ENCODE measurements at regions not wholly inside any gene's neighbourhood (a gene's known extent, or its start where the extent isn't known, plus 50 kb on each side); places are given as distances from the start of the nearest gene placed in this dataset.

GRCh38 chr5:68352166-68352565, 136.6 kb downstream of the PIK3R1 start:
- DNase-seq (ENCODE audit: low read depth): no peak
- H3K4me3 ChIP-seq (ENCODE audit: low read depth, low read length): no peak overlapping the region
- no peak for TF ChIP-seq CTCF (IDR thresholded peaks at IDR 0.05; ENCODE audit: insufficient read depth, low read depth, low read length)

DNA sequence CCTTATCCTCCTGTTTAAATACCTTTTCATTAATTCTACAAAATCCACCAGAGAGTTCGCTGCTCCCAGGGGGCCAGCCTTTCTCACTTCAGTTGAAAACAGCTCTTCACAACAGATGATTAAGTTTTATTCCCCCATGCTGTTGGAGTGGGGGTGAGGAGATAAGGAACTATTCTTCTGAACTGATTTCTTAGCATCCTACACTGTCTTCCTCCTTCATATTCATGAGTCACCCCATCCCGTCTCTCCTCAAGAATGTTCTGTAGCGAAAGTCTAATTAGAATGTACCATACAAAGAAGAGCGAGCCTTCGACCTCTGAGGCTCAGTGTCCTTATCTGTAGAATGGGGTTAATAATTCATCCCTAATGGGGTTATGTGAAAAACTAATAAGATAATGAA, 138.0 kb downstream of the PIK3R1 start:
- H3K4me3 ChIP-seq (ENCODE audit: low read depth, low read length): no peak overlapping the region
- no peak for TF ChIP-seq CTCF (IDR thresholded peaks at IDR 0.05; ENCODE audit: insufficient read depth, low read depth, low read length)
- no peak for DNase-seq (ENCODE audit: low read depth)

GRCh38 chr5:68354315-68354714, 138.8 kb downstream of the PIK3R1 start:
- DNase-seq (ENCODE audit: low read depth): no peak
- TF ChIP-seq CTCF (IDR thresholded peaks at IDR 0.05; ENCODE audit: insufficient read depth, low read depth, low read length): no peak
- no peak overlapping the region for H3K4me3 ChIP-seq (ENCODE audit: low read depth, low read length)

- no peak for DNase-seq (ENCODE audit: low read depth)
- no peak for TF ChIP-seq CTCF (IDR thresholded peaks at IDR 0.05; ENCODE audit: insufficient read depth, low read depth, low read length)
- H3K4me3 ChIP-seq (ENCODE audit: low read depth, low read length): no peak overlapping the region
These were observed 140.7 kb downstream of the PIK3R1 start for GRCh38 chr5:68356216-68356615.

- DNase-seq (ENCODE audit: low read depth): no peak
- no peak overlapping the region for H3K4me3 ChIP-seq (ENCODE audit: low read depth, low read length)
- no peak for TF ChIP-seq CTCF (IDR thresholded peaks at IDR 0.05; ENCODE audit: insufficient read depth, low read depth, low read length)
These were observed 141.1 kb downstream of the PIK3R1 start for GRCh38 chr5:68356623-68357022.

DNA sequence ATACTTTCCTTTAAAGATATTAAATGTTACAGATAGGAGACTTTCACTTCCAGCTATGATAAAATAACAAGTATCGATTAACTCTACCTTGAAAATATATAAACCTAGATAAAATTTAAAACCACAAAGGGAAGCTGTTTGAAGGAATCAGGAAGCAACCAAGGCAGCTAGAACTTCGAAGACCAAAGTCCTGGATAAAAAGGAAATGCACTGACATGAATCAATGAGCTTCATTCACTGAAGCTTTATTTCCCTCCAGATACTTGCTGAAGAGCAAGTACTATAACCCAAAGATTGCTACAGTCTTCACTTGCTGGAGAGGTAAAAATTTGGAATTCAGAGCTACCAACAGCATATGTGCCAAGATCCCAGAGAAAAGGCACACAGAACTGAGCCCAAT, 144.1 kb downstream of the PIK3R1 start:
- DNase-seq (ENCODE audit: low read depth): no peak
- no peak overlapping the region for H3K4me3 ChIP-seq (ENCODE audit: low read depth, low read length)
- no peak for TF ChIP-seq CTCF (IDR thresholded peaks at IDR 0.05; ENCODE audit: insufficient read depth, low read depth, low read length)

DNA sequence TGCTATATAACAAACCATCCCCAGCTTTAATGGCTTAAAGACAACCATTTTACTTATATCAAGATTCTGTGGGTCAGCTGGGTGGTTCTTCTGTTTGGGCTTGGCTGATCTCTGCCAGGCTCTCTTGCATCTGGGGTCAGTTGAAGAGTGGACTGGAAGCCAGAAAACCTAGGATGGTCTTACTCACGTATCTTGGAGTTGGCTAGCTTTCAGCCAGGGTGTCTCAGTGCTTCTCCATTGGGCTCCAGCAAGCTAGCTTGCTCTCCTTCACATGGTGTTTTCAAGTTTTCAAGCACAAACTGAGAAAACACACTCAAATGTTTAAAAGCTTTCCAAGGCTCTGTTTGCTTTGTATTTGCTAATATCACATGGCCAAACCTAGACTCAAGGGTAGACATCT, 146.8 kb downstream of the PIK3R1 start:
- TF ChIP-seq CTCF (IDR thresholded peaks at IDR 0.05; ENCODE audit: insufficient read depth, low read depth, low read length): no peak
- H3K4me3 ChIP-seq (ENCODE audit: low read depth, low read length): no peak overlapping the region
- DNase-seq (ENCODE audit: low read depth): no peak

Measured in fibroblast of villous mesenchyme (primary cell).